OCI-LY1 (cell line): ENCODE measurements at regions not wholly inside any gene's neighbourhood (a gene's known extent, or its start where the extent isn't known, plus 50 kb on each side); places are given as distances from the start of the nearest gene placed in this dataset.

Experiments used
- H2AFZ ChIP-seq: fragments of 200-600 bp; sonication (generic), shearing (Covaris generic); 2 replicates; pipeline ENCODE4 v1.6.0; 2014; ENCODE audit warnings: antibody characterized with exemption, mild to moderate bottlenecking, low read length
- H3F3A ChIP-seq: fragments of 200-600 bp; sonication (generic), shearing (Covaris generic); 2 replicates; pipeline ENCODE4 v1.6.0; 2014; ENCODE audit warnings: mild to moderate bottlenecking, antibody characterized with exemption, low read length, moderate library complexity; ENCODE audit not compliant: insufficient read depth
- H3K27ac ChIP-seq: fragments of 200-600 bp; sonication (generic); 2 replicates; pipeline ENCODE4 v1.5.1; 2014; ENCODE audit warnings: low read length, mixed run types, mild to moderate bottlenecking, low read depth; ENCODE audit not compliant: poor library complexity, severe bottlenecking
- H3K27me3 ChIP-seq: fragments of 200-600 bp; sonication (generic); 2 replicates; pipeline ENCODE4 v1.6.0; 2014; ENCODE audit warnings: antibody characterized with exemption, mild to moderate bottlenecking, low read length, moderate library complexity; ENCODE audit not compliant: insufficient read depth
- H3K36me3 ChIP-seq: fragments of 200-600 bp; sonication (generic); 2 replicates; pipeline ENCODE4 v1.6.1; 2014; ENCODE audit warnings: mild to moderate bottlenecking, antibody characterized with exemption, low read length, moderate library complexity, mixed read lengths; ENCODE audit not compliant: insufficient read depth
- H3K4me1 ChIP-seq: fragments of 200-600 bp; sonication (generic); 2 replicates; pipeline ENCODE4 v1.5.1; 2014; ENCODE audit warnings: mild to moderate bottlenecking, low read length, moderate library complexity; ENCODE audit not compliant: insufficient read depth, severe bottlenecking
- H3K4me2 ChIP-seq: fragments of 200-600 bp; sonication (generic), shearing (Covaris generic); 2 replicates; pipeline ENCODE4 v1.6.1; 2014; ENCODE audit warnings: low read length
- H3K4me3 ChIP-seq: fragments of 200-600 bp; sonication (generic); 2 replicates; pipeline ENCODE4 v1.5.1; 2014; ENCODE audit warnings: low read length, low read depth, mild to moderate bottlenecking, mixed read lengths; ENCODE audit not compliant: poor library complexity, severe bottlenecking
- H3K79me2 ChIP-seq: fragments of 200-600 bp; shearing (Covaris generic); 2 replicates; pipeline ENCODE4 v1.6.1; 2016; ENCODE audit warnings: mixed run types, low read length, mixed read lengths; ENCODE audit not compliant: insufficient read depth
- H3K9ac ChIP-seq: fragments of 200-600 bp; sonication (generic), shearing (Covaris generic); 2 replicates; pipeline ENCODE4 v1.6.1; 2014; ENCODE audit warnings: mild to moderate bottlenecking, low read length, mixed read lengths
- H3K9me2 ChIP-seq: fragments of 200-600 bp; sonication (generic), shearing (Covaris generic); 2 replicates; pipeline ENCODE4 v1.6.1; 2014; ENCODE audit warnings: low read depth, mild to moderate bottlenecking, low read length, mixed read lengths
- H3K9me3 ChIP-seq: fragments of 200-600 bp; shearing (Covaris generic); 2 replicates; pipeline ENCODE4 v1.6.1; 2014; ENCODE audit warnings: low read length, mixed read lengths
- H4K20me1 ChIP-seq: fragments of 200-600 bp; sonication (generic), shearing (Covaris generic); 2 replicates; pipeline ENCODE4 v1.6.0; 2016; ENCODE audit warnings: mild to moderate bottlenecking, low read length; ENCODE audit not compliant: insufficient read depth
- CTCF ChIP-seq: fragments of 200-600 bp; sonication (generic), shearing (Covaris generic); IDR thresholded peaks from 2 replicates; pipeline ENCODE4 v1.5.1; 2017; ENCODE audit warnings: mild to moderate bottlenecking, antibody characterized with exemption, low read length, moderate library complexity, mixed read lengths
- EZH2 ChIP-seq: fragments of 200-600 bp; sonication (generic), shearing (Covaris generic); IDR thresholded peaks from 2 replicates; pipeline ENCODE4 v1.8.0; 2017; ENCODE audit warnings: borderline replicate concordance, mixed run types, mild to moderate bottlenecking, antibody characterized with exemption, low read length, moderate library complexity, mixed read lengths

DNA sequence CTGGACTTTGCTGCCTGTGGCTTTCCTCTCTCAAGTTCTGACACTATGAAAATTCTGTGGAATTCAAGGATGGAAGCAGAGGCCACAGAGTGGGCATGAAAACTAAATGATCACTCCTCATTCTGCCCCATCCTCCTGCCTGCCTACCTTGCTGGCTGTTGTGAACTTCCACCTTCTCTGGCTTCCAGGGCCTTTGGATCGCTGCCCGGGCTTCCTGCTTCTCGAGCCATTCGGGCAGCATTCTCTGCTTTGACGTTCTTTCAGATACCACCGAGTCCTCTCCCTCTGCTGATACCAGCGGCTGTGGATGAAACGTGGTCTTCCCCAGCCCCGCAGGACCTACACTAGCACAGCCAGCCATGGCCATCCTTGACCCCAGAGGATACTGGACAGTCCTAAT, 327.7 kb upstream of the SLC14A2 start:
- Histone ChIP-seq H3K36me3 (no peaks in the 10 kb centered on the region), H3F3A (no peaks in the 10 kb centered on the region), H3K27me3 (no peaks in the 10 kb centered on the region), H3K4me2 (no peak overlapping the region), H3K9me3 (no peaks in the 10 kb centered on the region), H3K9ac (no peak overlapping the region), H3K4me1 (no peaks in the 10 kb centered on the region), H3K9me2 (no peaks in the 10 kb centered on the region), H3K79me2 (no peaks in the 10 kb centered on the region), H2AFZ (no peak overlapping the region), H3K27ac (no peak overlapping the region), H4K20me1 (no peaks in the 10 kb centered on the region), H3K4me3 (no peak overlapping the region)
- no peak for TF ChIP-seq EZH2
- TF ChIP-seq CTCF, result no peak

- Histone ChIP-seq H3K27me3 (no peaks in the 10 kb centered on the region), H3K79me2 (no peaks in the 10 kb centered on the region), H3K27ac (no peak overlapping the region), H3K4me2 (no peak overlapping the region), H3K36me3 (no peaks in the 10 kb centered on the region), H3K4me3 (no peak overlapping the region), H3K9me2 (no peaks in the 10 kb centered on the region), H2AFZ (no peak overlapping the region), H3K9me3 (no peaks in the 10 kb centered on the region), H3K4me1 (no peaks in the 10 kb centered on the region), H3K9ac (no peak overlapping the region), H3F3A (no peaks in the 10 kb centered on the region), H4K20me1 (no peaks in the 10 kb centered on the region)
- no peak for TF ChIP-seq CTCF
- TF ChIP-seq EZH2, result no peak
Observed at GRCh38 chr18:45290364-45290763, 324.9 kb upstream of the SLC14A2 start.

- Histone ChIP-seq H2AFZ (no peak overlapping the region), H4K20me1 (no peaks in the 10 kb centered on the region), H3K9me2 (no peaks in the 10 kb centered on the region), H3K4me1 (no peaks in the 10 kb centered on the region), H3K27me3 (no peaks in the 10 kb centered on the region), H3K4me2 (no peak overlapping the region), H3F3A (no peaks in the 10 kb centered on the region), H3K27ac (no peak overlapping the region), H3K9ac (no peak overlapping the region), H3K4me3 (no peak overlapping the region), H3K9me3 (no peaks in the 10 kb centered on the region), H3K36me3 (no peaks in the 10 kb centered on the region), H3K79me2 (no peaks in the 10 kb centered on the region)
- TF ChIP-seq EZH2 (no peak), CTCF (no peak)
Observed at GRCh38 chr18:45291621-45292615, 323.4 kb upstream of the SLC14A2 start.
